ENCODE measurements at regions not wholly inside any gene's neighbourhood (a gene's known extent, or its start where the extent isn't known, plus 50 kb on each side); places are given as distances from the start of the nearest gene placed in this dataset.

DNA sequence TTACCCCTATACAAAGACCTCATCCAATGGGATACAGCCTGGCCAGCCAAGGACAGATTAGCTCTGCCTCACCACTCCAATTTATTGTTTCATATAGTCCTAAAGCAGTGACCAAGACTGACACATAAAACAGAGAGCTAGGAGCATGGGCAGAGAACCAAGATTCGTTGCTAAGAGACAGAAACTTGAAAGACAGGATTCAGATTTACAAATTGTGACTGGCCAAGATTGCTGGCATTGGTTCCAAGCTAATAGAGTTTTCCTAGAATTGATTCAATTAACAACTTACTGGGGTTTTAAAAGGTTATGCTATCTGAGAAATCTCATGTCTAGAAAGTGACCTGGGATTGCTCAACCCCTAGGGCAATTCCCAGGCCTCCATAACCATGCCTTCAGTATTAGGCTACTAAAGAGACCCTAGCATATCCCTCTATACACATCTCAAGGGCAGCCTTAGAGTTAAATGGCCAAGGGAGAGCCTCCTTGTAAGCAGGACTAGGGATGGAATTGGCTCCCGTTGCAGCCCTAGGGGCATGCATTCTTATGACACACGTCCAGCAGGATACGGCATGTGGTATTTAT lies 75.6 kb downstream of the ICOS start:
- Histone ChIP-seq H3K79me2 (ENCODE audit: insufficient read depth, low read depth, low read length) (no peaks in the 10 kb centered on the region), H3K4me3 (ENCODE audit: low read depth, low read length, poor library complexity, severe bottlenecking) (no peak overlapping the region), H3K27ac (ENCODE audit: low read depth, low read length, poor library complexity, severe bottlenecking) (no peak overlapping the region), H3K4me1 (ENCODE audit: insufficient read depth, low read length, poor library complexity, severe bottlenecking) (no peaks in the 10 kb centered on the region), H3K9me3 (ENCODE audit: low read length) (no peaks in the 10 kb centered on the region), H4K20me1 (ENCODE audit: insufficient read depth, low read length) (no peaks in the 10 kb centered on the region), H2AFZ (ENCODE audit: low read length) (no peak overlapping the region), H3K4me2 (ENCODE audit: low read length) (no peak overlapping the region), H3K9me2 (ENCODE audit: insufficient read depth, low read length) (no peaks in the 10 kb centered on the region), H3K36me3 (ENCODE audit: insufficient read depth, low read length) (no peaks in the 10 kb centered on the region)
- no peak for TF ChIP-seq EZH2phosphoT487 (IDR thresholded peaks at IDR 0.05; ENCODE audit: borderline replicate concordance, low read depth, low read length)
- TF ChIP-seq, protein P1, sequence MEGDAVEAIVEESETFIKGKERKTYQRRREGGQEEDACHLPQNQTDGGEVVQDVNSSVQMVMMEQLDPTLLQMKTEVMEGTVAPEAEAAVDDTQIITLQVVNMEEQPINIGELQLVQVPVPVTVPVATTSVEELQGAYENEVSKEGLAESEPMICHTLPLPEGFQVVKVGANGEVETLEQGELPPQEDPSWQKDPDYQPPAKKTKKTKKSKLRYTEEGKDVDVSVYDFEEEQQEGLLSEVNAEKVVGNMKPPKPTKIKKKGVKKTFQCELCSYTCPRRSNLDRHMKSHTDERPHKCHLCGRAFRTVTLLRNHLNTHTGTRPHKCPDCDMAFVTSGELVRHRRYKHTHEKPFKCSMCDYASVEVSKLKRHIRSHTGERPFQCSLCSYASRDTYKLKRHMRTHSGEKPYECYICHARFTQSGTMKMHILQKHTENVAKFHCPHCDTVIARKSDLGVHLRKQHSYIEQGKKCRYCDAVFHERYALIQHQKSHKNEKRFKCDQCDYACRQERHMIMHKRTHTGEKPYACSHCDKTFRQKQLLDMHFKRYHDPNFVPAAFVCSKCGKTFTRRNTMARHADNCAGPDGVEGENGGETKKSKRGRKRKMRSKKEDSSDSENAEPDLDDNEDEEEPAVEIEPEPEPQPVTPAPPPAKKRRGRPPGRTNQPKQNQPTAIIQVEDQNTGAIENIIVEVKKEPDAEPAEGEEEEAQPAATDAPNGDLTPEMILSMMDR (conservative IDR thresholded peaks at IDR 0.05; ENCODE audit: low read length) = no peak
- ChIA-PET POLR2A (no interaction called here), CTCF (ENCODE audit: unreplicated experiment) (no interaction called here)
- intact Hi-C loops (cut with micrococcal nuclease; ENCODE audit: unreplicated experiment) = no loop called here
- no peak for DNase-seq (ENCODE audit: low spot score)
- no TSS peak for BruUV-seq (replicated peaks)

DNA sequence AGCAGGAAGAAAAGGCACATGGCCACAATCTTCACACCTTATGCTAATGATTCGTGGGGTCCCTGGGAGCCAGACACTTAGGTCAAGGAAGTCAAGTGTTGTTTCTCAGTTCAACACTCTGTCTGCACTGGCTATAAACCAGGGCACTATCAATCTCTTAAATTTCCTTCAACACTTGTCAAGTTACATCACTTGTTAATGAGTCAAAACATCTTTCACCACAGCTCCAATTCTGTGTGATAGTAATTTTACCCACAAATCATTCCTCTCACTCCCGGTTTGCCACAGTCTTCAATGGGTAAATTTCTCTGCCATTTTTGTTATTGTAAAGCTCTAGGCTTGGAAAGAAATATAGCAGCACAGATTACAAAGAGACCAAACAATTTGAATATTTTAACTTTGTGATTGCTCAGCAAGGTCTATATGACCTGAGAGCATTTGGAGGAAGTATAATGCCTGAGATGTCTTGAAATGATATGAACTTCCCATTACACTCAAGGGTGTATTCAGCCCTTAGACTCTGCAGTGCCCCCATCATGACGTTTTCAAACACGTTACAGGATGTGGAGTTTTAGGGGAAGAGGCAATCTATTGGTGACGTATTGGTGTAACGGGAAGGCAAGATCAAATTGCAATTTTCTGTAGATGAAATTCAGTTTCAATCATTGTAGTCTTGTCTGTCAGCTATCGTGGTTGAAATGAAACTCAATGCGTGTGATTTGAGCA lies 78.7 kb downstream of the ICOS start:
- Histone ChIP-seq H3K36me3 (ENCODE audit: insufficient read depth, low read length) (no peaks in the 10 kb centered on the region), H3K4me1 (ENCODE audit: insufficient read depth, low read length, poor library complexity, severe bottlenecking) (no peaks in the 10 kb centered on the region), H4K20me1 (ENCODE audit: insufficient read depth, low read length) (no peaks in the 10 kb centered on the region), H3K9me3 (ENCODE audit: low read length) (no peaks in the 10 kb centered on the region), H3K4me2 (ENCODE audit: low read length) (no peak overlapping the region), H3K27ac (ENCODE audit: low read depth, low read length, poor library complexity, severe bottlenecking) (no peak overlapping the region), H3K79me2 (ENCODE audit: insufficient read depth, low read depth, low read length) (no peaks in the 10 kb centered on the region), H3K4me3 (ENCODE audit: low read depth, low read length, poor library complexity, severe bottlenecking) (no peak overlapping the region), H2AFZ (ENCODE audit: low read length) (no peak overlapping the region), H3K9me2 (ENCODE audit: insufficient read depth, low read length) (no peaks in the 10 kb centered on the region)
- TF ChIP-seq, protein P1 (conservative IDR thresholded peaks at IDR 0.05; ENCODE audit: low read length) = no peak
- TF ChIP-seq EZH2phosphoT487 (IDR thresholded peaks at IDR 0.05; ENCODE audit: borderline replicate concordance, low read depth, low read length) = no peak
- ChIA-PET CTCF (ENCODE audit: unreplicated experiment) (no interaction called here), POLR2A (interaction anchor here (0.7 to 1.0 kb wide), 2 partner anchors 12 to 13 kb away, joined by 3 to 8 read pairs; no protein-coding TSS in a partner anchor)
- no TSS peak for BruUV-seq (replicated peaks)
- no peak for DNase-seq (ENCODE audit: low spot score)
- intact Hi-C loops (cut with micrococcal nuclease; ENCODE audit: unreplicated experiment) = no loop called here

DNA sequence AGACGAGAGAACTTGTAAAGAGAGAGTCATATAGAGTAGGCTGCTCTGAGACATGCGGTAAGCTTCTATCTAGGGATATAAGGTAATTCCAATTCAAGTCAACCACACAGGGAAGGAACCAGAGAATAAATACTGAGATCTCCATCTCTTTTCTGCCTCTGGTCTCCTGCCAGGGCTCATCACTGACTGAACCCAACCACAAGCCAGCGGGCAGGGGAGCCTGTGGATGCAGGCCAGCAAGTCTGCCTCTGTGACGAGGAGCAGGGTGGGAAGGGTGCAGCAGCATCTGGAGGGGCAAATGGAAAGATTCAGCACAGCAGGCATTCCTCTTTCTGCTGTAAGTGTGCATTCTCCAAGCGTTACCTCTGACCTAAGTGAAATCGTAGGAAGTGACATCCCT lies 82.2 kb downstream of the ICOS start:
- Histone ChIP-seq H3K36me3 (ENCODE audit: insufficient read depth, low read length) (no peaks in the 10 kb centered on the region), H3K27ac (ENCODE audit: low read depth, low read length, poor library complexity, severe bottlenecking) (no peak overlapping the region), H4K20me1 (ENCODE audit: insufficient read depth, low read length) (no peaks in the 10 kb centered on the region), H3K4me1 (ENCODE audit: insufficient read depth, low read length, poor library complexity, severe bottlenecking) (no peaks in the 10 kb centered on the region), H3K9me2 (ENCODE audit: insufficient read depth, low read length) (no peaks in the 10 kb centered on the region), H3K79me2 (ENCODE audit: insufficient read depth, low read depth, low read length) (no peaks in the 10 kb centered on the region), H3K4me3 (ENCODE audit: low read depth, low read length, poor library complexity, severe bottlenecking) (no peak overlapping the region), H3K4me2 (ENCODE audit: low read length) (no peak overlapping the region), H2AFZ (ENCODE audit: low read length) (no peak overlapping the region), H3K9me3 (ENCODE audit: low read length) (no peaks in the 10 kb centered on the region)
- DNase-seq (ENCODE audit: low spot score) = no peak
- CTCF ChIA-PET (ENCODE audit: unreplicated experiment) = no interaction called here
- POLR2A ChIA-PET = no interaction called here
- BruUV-seq (replicated peaks) = no TSS peak
- intact Hi-C loops (cut with micrococcal nuclease; ENCODE audit: unreplicated experiment) = no loop called here
- TF ChIP-seq, protein P1 (conservative IDR thresholded peaks at IDR 0.05; ENCODE audit: low read length) = no peak
- TF ChIP-seq EZH2phosphoT487 (IDR thresholded peaks at IDR 0.05; ENCODE audit: borderline replicate concordance, low read depth, low read length) = no peak
